VCaP (cell line): ENCODE measurements at regions not wholly inside any gene's neighbourhood (a gene's known extent, or its start where the extent isn't known, plus 50 kb on each side); places are given as distances from the start of the nearest gene placed in this dataset.
A peak's percentile ranks its signal among the peaks of the same experiment; 100 is the strongest.

ENCODE experiments used
- H3K27ac ChIP-seq: fragments of 450-650 bp; 2 replicates; pipeline ENCODE4 v1.5.1; 2017
- TF ChIP-seq, protein P1 (sequence below): fragments of 450-650 bp; conservative IDR thresholded peaks from 2 replicates; pipeline ENCODE4 v1.5.1; 2017; ENCODE audit warnings: mild to moderate bottlenecking, moderate library complexity

DNA sequence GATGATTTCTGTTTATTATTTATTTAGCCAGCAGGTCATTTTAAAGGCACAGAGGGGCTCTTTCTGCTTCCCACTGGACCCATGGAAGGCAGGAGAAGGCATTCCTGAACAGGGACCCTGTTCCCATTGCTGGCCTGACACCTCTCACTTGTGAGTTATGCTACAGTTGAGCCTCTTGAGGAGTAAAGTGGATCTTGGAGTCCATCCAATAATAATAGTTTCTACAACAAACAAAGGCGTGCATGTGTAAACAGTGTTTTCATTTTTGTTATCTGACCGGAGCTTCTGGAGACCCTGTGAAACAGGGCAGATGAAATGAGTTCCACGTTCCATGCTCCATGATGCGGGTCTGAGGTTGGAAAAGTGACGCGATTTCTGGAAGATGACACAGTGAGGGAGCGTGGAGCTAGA, 127.3 kb upstream of the HABP2 start:
- peak overlapping the region; percentile 29 for H3K27ac ChIP-seq
- TF ChIP-seq, protein P1, sequence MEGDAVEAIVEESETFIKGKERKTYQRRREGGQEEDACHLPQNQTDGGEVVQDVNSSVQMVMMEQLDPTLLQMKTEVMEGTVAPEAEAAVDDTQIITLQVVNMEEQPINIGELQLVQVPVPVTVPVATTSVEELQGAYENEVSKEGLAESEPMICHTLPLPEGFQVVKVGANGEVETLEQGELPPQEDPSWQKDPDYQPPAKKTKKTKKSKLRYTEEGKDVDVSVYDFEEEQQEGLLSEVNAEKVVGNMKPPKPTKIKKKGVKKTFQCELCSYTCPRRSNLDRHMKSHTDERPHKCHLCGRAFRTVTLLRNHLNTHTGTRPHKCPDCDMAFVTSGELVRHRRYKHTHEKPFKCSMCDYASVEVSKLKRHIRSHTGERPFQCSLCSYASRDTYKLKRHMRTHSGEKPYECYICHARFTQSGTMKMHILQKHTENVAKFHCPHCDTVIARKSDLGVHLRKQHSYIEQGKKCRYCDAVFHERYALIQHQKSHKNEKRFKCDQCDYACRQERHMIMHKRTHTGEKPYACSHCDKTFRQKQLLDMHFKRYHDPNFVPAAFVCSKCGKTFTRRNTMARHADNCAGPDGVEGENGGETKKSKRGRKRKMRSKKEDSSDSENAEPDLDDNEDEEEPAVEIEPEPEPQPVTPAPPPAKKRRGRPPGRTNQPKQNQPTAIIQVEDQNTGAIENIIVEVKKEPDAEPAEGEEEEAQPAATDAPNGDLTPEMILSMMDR, result no peak

DNA sequence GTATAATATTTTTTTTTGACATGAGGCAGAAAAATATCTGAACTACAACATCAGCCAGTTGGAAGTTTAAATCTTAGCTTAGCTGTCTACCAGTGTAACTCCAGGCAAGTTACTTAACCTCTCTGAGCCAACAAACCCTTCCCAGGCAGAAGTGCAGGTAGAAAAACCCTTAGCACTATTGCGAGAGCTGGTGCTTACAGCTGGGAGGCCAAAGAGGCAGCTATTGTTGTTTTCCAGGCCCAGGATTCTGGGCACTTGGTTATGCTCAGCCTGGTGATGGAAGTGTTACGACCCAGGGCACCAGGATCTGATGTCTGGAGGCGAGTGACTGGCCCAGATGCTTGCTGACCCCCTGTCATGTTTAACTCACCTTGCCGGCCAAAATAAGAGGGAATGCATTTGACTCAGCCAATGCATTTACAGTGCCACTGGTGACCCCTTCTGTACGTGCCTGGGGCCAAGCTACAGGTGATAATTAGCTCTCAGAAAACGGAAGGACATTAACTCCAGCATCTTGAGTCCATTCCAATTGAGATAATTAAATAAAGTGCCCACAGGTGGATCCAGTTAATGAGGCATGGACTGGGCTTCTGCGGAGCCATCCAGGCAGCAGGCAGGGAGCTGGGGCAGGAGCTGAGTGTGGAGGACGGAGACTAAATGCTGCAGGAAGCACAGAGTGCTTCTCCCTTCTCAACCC, 126.5 kb upstream of the HABP2 start:
- TF ChIP-seq, protein P1, result no peak
- H3K27ac ChIP-seq, result peak overlapping the region; percentile 29; the same call in 1 of the 2 replicates

GRCh38 chr10:113427236-113427735, 125.6 kb upstream of the HABP2 start:
- TF ChIP-seq, protein P1, result no peak
- H3K27ac ChIP-seq, result no peak overlapping the region

DNA sequence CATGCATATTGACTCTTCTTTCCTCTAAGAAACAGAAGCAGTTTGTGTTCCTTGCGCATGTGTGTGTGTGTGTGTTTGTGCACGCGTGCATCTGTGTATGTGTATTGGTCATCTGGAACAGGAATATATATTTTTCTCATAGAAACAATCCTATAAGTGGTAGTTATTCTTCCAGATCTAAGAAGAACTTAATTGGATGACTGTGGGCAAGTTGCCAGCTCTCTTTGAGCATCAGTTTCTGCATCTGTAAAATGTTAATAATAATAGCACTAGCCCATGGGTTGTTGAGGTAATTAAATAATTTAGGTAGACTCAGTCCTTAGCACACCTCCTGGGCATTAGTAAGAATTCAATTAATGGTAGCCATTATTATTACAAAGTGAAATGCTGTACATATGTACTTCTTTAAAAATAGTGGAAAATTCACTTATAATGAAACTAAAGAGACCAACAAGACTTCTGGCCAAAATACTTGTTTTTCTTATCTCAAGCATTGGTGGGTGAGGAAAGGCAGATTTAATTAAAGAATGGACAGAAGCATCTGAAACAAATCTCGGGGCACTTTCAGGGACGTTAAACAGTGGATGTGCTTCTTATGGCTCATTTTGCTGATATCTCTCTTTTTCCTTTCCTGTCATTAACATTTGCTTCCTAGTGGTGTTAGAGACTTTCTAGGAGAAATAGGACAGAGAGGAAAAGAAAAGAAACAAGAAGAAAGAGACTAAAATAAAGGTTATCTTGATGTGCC, 124.9 kb upstream of the HABP2 start:
- no peak overlapping the region for H3K27ac ChIP-seq
- TF ChIP-seq, protein P1, result no peak

GRCh38 chr10:113430634-113431397, 122.0 kb upstream of the HABP2 start:
- H3K27ac ChIP-seq, result no peak overlapping the region
- TF ChIP-seq, protein P1, result no peak

DNA sequence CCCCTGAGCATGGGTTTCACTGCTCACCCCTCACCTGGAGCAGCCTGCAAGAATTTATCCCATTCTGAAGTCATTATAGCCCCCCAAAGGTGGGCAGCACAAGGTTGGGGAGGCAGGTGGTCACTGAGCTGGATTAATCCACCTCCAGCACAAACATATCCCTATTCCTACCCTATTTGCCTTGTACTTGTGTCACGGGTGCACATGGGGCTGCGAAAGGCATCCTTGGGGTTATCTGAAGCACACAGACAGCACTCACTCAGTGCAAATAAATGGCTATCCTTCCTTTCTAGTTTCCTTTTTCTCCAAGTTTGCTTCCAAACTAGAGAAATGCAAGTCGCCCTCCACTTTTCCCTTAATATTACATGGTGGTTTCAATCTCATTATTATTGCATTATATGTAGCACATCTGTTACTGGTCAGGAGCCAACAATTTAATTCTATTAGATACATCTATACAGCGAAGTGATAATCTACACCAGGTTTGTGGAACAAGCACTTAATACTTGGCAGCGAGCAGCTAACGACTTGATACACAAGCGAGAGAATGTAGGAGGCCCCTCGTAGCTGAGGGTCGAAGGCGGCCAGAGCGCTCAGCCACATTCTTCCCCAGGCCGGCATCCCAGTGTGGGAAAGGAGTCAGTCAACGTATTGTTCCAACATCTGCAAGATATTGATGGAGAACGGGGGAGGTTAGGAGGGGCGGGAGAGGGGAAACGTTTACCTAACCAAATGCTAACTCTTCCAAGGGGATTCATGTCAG, 121.3 kb upstream of the HABP2 start:
- no peak overlapping the region for H3K27ac ChIP-seq
- TF ChIP-seq, protein P1, result no peak
